ENCODE measurements at regions not wholly inside any gene's neighbourhood (a gene's known extent, or its start where the extent isn't known, plus 50 kb on each side); places are given as distances from the start of the nearest gene placed in this dataset.

- DNase-seq (ENCODE audit: low spot score), result peak; percentile 26
These were observed 101.2 kb upstream of the STXBP6 start for GRCh38 chr14:25150934-25151790.

- DNase-seq (ENCODE audit: low spot score), result no peak
These were observed 100.5 kb upstream of the STXBP6 start for GRCh38 chr14:25150401-25150800.

- no peak for DNase-seq (ENCODE audit: low spot score)
These were observed 90.5 kb upstream of the STXBP6 start for GRCh38 chr14:25140411-25140810.

- no peak for DNase-seq (ENCODE audit: low spot score)
These were observed 86.9 kb upstream of the STXBP6 start for GRCh38 chr14:25136811-25137210.

- DNase-seq (ENCODE audit: low spot score), result no peak
These were observed 84.2 kb upstream of the STXBP6 start for GRCh38 chr14:25134184-25134583.

- peak; percentile 67 for DNase-seq (ENCODE audit: low spot score)
These were observed 82.9 kb upstream of the STXBP6 start for GRCh38 chr14:25132732-25133422.

- no peak for DNase-seq (ENCODE audit: low spot score)
These were observed 82.1 kb upstream of the STXBP6 start for GRCh38 chr14:25132094-25132493.

GRCh38 chr14:25122843-25123242 lies 72.9 kb upstream of the STXBP6 start:
- no peak for DNase-seq (ENCODE audit: low spot score)

GRCh38 chr14:25122211-25122610 lies 72.3 kb upstream of the STXBP6 start:
- no peak for DNase-seq (ENCODE audit: low spot score)

GRCh38 chr14:25121337-25122129 lies 71.6 kb upstream of the STXBP6 start:
- DNase-seq (ENCODE audit: low spot score), result no peak

- DNase-seq (ENCODE audit: low spot score), result no peak
These were observed 70.3 kb upstream of the STXBP6 start for GRCh38 chr14:25120261-25120660.

GRCh38 chr14:25118671-25119070 lies 68.7 kb upstream of the STXBP6 start:
- DNase-seq (ENCODE audit: low spot score), result no peak

- DNase-seq (ENCODE audit: low spot score), result no peak
These were observed 67.4 kb upstream of the STXBP6 start for GRCh38 chr14:25117342-25117741.

- DNase-seq (ENCODE audit: low spot score), result no peak
These were observed 66.7 kb upstream of the STXBP6 start for GRCh38 chr14:25116607-25117006.

- DNase-seq (ENCODE audit: low spot score), result no peak
These were observed 63.4 kb upstream of the STXBP6 start for GRCh38 chr14:25113394-25113793.

GRCh38 chr14:25111061-25111601 lies 61.2 kb upstream of the STXBP6 start:
- DNase-seq (ENCODE audit: low spot score), result no peak

GRCh38 chr14:25110106-25110505 lies 60.2 kb upstream of the STXBP6 start:
- DNase-seq (ENCODE audit: low spot score), result no peak

- no peak for DNase-seq (ENCODE audit: low spot score)
These were observed 59.0 kb upstream of the STXBP6 start for GRCh38 chr14:25108959-25109358.

- DNase-seq (ENCODE audit: low spot score), result no peak
These were observed 58.3 kb upstream of the STXBP6 start for GRCh38 chr14:25108291-25108690.

- DNase-seq (ENCODE audit: low spot score), result no peak
These were observed 53.9 kb upstream of the STXBP6 start for GRCh38 chr14:25103820-25104219.

GRCh38 chr14:25103271-25103670 lies 53.3 kb upstream of the STXBP6 start:
- DNase-seq (ENCODE audit: low spot score), result no peak

- DNase-seq (ENCODE audit: low spot score), result no peak
These were observed 52.8 kb upstream of the STXBP6 start for GRCh38 chr14:25102788-25103187.
